Glutamatergic neuron (in vitro differentiated cells): ENCODE measurements at regions not wholly inside any gene's neighbourhood (a gene's known extent, or its start where the extent isn't known, plus 50 kb on each side); places are given as distances from the start of the nearest gene placed in this dataset.

ENCODE experiments used
- DNase-seq: peaks from one replicate; pipeline ENCODE4 v3.0.0; 2022
- H3K27ac Mint-ChIP-seq: one replicate; pipeline ENCODE4 v1.8.0; 2020; ENCODE audit warnings: mild to moderate bottlenecking, mixed read lengths, inconsistent platforms; ENCODE audit not compliant: unreplicated experiment
- H3K27me3 Mint-ChIP-seq: one replicate; pipeline ENCODE4 v1.8.0; 2020; ENCODE audit warnings: mild to moderate bottlenecking, moderate library complexity, mixed read lengths, inconsistent platforms; ENCODE audit not compliant: unreplicated experiment
- H3K36me3 Mint-ChIP-seq: one replicate; pipeline ENCODE4 v1.8.0; 2020; ENCODE audit warnings: mild to moderate bottlenecking, mixed read lengths, inconsistent platforms; ENCODE audit not compliant: unreplicated experiment
- H3K4me1 Mint-ChIP-seq: one replicate; pipeline ENCODE4 v1.8.0; 2020; ENCODE audit warnings: mild to moderate bottlenecking, low read depth, mixed read lengths, inconsistent platforms; ENCODE audit not compliant: unreplicated experiment
- H3K4me3 Mint-ChIP-seq: one replicate; pipeline ENCODE4 v1.8.0; 2020; ENCODE audit warnings: mild to moderate bottlenecking, mixed read lengths, inconsistent platforms; ENCODE audit not compliant: unreplicated experiment
- H3K9me3 Mint-ChIP-seq: one replicate; pipeline ENCODE4 v1.8.0; 2020; ENCODE audit warnings: mild to moderate bottlenecking, moderate library complexity, mixed read lengths, inconsistent platforms; ENCODE audit not compliant: unreplicated experiment
- CTCF ChIP-seq: fragments of 200-600 bp; sonication (generic); IDR thresholded peaks from one replicate; pipeline ENCODE4 v1.5.0; 2021; ENCODE audit not compliant: partially characterized antibody, unreplicated experiment

DNA sequence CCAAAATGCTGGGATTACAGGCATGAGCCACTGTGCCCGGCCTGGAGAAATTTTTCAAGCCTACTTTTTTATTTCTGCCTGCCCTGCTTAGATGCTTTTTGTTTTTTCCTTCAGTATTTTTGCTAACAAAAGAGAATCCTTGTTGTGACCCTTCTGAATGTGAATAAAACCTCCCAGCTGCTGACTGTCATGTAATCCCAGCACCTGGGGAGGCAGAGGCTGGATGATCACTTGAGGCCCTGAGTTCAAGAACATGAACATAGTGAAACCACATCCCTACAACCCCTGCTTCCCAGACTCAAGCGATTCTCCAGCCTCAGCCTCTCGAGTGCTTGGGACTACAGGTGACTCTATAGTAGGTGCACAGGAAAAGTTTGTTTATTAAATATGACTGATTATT is 84.9 kb downstream of the SOX2 start:
- Mint-ChIP-seq H3K4me1 (no peaks in the 10 kb centered on the region), H3K9me3 (no peaks in the 10 kb centered on the region), H3K36me3 (no peaks in the 10 kb centered on the region), H3K27ac (no peak overlapping the region), H3K4me3 (no peak overlapping the region), H3K27me3 (no peaks in the 10 kb centered on the region)
- no peak for DNase-seq
- no peak for TF ChIP-seq CTCF

- Mint-ChIP-seq H3K4me3 (no peak overlapping the region), H3K27ac (no peak overlapping the region), H3K27me3 (peaks cover 2% of the 10 kb centered on the region), H3K36me3 (no peaks in the 10 kb centered on the region), H3K4me1 (no peaks in the 10 kb centered on the region), H3K9me3 (no peaks in the 10 kb centered on the region)
- no peak for DNase-seq
- no peak for TF ChIP-seq CTCF
These were observed 85.7 kb downstream of the SOX2 start for GRCh38 chr3:181797431-181797830.

DNA sequence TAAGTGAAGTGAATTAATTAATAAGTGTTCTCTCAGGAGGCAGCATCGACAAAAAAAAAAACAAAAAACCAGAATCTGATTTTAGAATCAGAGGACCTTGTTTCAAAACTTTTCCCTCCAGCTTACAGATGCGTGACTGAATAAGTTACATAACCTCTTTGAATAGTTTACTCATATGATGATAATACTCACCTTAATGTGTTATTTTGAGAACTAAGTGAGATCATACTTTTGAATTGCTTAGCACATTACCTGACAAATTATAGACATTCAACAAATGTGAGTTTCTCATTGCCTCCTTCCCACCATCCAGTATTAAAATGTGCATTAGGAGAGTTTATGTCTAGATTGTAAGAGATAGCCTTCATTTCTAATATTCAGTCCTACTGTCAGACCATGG is 94.0 kb downstream of the SOX2 start:
- Mint-ChIP-seq H3K27ac (no peak overlapping the region), H3K36me3 (no peaks in the 10 kb centered on the region), H3K4me1 (no peaks in the 10 kb centered on the region), H3K27me3 (peaks cover 2% of the 10 kb centered on the region), H3K9me3 (peaks cover 3% of the 10 kb centered on the region), H3K4me3 (no peak overlapping the region)
- no peak for DNase-seq
- TF ChIP-seq CTCF, result no peak

DNA sequence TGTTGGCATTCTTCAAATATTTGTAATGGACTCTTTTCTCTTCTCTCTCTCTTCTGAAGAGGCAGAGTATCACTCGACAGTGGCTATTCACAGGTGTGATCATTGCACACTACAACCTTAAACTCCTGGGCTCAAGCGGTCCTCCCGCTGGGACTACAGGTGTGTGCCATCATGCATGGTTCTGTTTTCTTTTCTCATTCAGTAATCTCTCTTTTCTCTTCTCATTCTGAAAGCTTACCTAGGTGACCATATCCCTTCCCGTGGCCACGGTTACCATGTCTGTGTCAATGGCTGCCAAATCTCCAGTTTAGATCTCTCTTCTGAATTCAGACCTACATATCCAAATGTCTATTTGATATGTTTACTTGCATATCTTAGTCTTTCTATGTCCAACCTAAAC is 96.3 kb downstream of the SOX2 start:
- H3K9me3 Mint-ChIP-seq, result peaks cover 3% of the 10 kb centered on the region
- no peaks in the 10 kb centered on the region for H3K4me1 Mint-ChIP-seq
- H3K27me3 Mint-ChIP-seq, result no peaks in the 10 kb centered on the region
- no peak overlapping the region for H3K27ac Mint-ChIP-seq
- no peak overlapping the region for H3K4me3 Mint-ChIP-seq
- no peaks in the 10 kb centered on the region for H3K36me3 Mint-ChIP-seq
- no peak for DNase-seq
- TF ChIP-seq CTCF, result no peak

DNA sequence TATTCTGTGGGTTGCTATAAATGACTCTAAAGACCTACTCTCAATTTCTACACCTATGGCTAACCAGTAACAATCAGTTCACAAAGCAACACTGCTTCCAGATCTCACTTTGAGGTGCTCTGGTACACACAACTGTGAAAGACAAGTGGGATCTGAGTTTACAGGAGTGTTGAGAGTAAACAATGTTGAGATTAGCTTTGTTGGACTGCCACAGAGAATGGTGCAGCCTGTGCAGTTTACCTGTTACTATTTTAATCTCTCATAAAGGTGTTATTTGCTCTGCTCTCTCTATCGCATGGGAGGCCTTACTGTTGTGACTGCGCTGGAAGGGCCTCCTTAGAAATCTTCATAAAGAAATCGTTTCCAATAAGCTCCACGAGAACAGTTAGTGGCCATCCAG is 112.0 kb downstream of the SOX2 start:
- H3K27me3 Mint-ChIP-seq, result peaks cover 4% of the 10 kb centered on the region
- no peak for DNase-seq
- H3K27ac Mint-ChIP-seq, result no peak overlapping the region
- H3K36me3 Mint-ChIP-seq, result no peaks in the 10 kb centered on the region
- no peak overlapping the region for H3K4me3 Mint-ChIP-seq
- H3K9me3 Mint-ChIP-seq, result peaks cover 4% of the 10 kb centered on the region
- TF ChIP-seq CTCF, result no peak
- no peaks in the 10 kb centered on the region for H3K4me1 Mint-ChIP-seq
